CD8-positive, alpha-beta memory T cell (primary cell): ENCODE measurements at regions not wholly inside any gene's neighbourhood (a gene's known extent, or its start where the extent isn't known, plus 50 kb on each side); places are given as distances from the start of the nearest gene placed in this dataset.

Experiments used
- CTCF ChIA-PET: fragments of 350-600 bp; sonication (Branson Sonifier 250); formaldehyde crosslinking; loops from one replicate; lab custom pipeline; 2021; ENCODE audit warnings: antibody characterized with exemption; lab: Charles Lee
- POLR2A ChIA-PET: fragments of 350-600 bp; sonication (Branson Sonifier 250); formaldehyde crosslinking; loops from one replicate; lab custom pipeline; 2021; ENCODE audit warnings: antibody characterized with exemption; lab: Charles Lee
- DNase-seq, 5 donors: peaks; one replicate each; pipeline versions ENCODE4 v3.0.0 to v3.0.0-alpha.2; 2020 to 2022; ENCODE audit warnings: mixed read lengths in 1 of 5
- H3K27ac ChIP-seq: one replicate; pipeline ENCODE4 v1.7.0; 2013; ENCODE audit warnings: low read depth, mild to moderate bottlenecking, low read length, moderate library complexity
- H3K27me3 ChIP-seq: 2 replicates; pipeline ENCODE4 v1.7.0; 2013; ENCODE audit warnings: low read length, mild to moderate bottlenecking; ENCODE audit not compliant: insufficient read depth, poor library complexity, severe bottlenecking
- H3K36me3 ChIP-seq: 2 replicates; pipeline ENCODE4 v1.7.0; 2013; ENCODE audit warnings: mild to moderate bottlenecking, low read length, moderate library complexity; ENCODE audit not compliant: insufficient read depth
- H3K4me1 ChIP-seq: 2 replicates; pipeline ENCODE4 v1.7.0; 2013; ENCODE audit warnings: mild to moderate bottlenecking, low read length, moderate library complexity; ENCODE audit not compliant: insufficient read depth
- H3K4me3 ChIP-seq: 2 replicates; pipeline ENCODE4 v1.7.0; 2013; ENCODE audit warnings: mild to moderate bottlenecking, low read length
- H3K9me3 ChIP-seq: 2 replicates; pipeline ENCODE4 v1.7.0; 2013; ENCODE audit warnings: mild to moderate bottlenecking, low read length
- H3K27ac Mint-ChIP-seq, 8 donors: one replicate each; pipeline ENCODE4 v1.8.0; 2020 to 2021; ENCODE audit warnings: mixed read lengths in 8 of 8, mild to moderate bottlenecking in 6 of 8, inconsistent platforms in 3 of 8, moderate library complexity in 3 of 8
- H3K27me3 Mint-ChIP-seq, 2 donors: one replicate each; pipeline ENCODE4 v1.8.0; 2020 to 2021; ENCODE audit warnings: mixed read lengths in 2 of 2, mild to moderate bottlenecking in 1 of 2, moderate library complexity in 1 of 2
- H3K36me3 Mint-ChIP-seq, 3 donors: one replicate each; pipeline ENCODE4 v1.8.0; 2020 to 2021; ENCODE audit warnings: mixed read lengths in 3 of 3, inconsistent platforms in 1 of 3, mild to moderate bottlenecking in 1 of 3
- H3K4me1 Mint-ChIP-seq, 3 donors: one replicate each; pipeline ENCODE4 v1.8.0; 2020 to 2021; ENCODE audit warnings: mixed read lengths in 3 of 3, inconsistent platforms in 1 of 3, mild to moderate bottlenecking in 1 of 3
- H3K4me3 Mint-ChIP-seq, 7 donors: one replicate each; pipeline ENCODE4 v1.8.0; 2020 to 2021; ENCODE audit warnings: mixed read lengths in 7 of 7, mild to moderate bottlenecking in 6 of 7, moderate library complexity in 4 of 7, inconsistent platforms in 2 of 7
- H3K9me3 Mint-ChIP-seq, 5 donors: one replicate each; pipeline ENCODE4 v1.8.0; 2020 to 2022; ENCODE audit warnings: mixed read lengths in 5 of 5, mild to moderate bottlenecking in 3 of 5, moderate library complexity in 2 of 5, inconsistent platforms in 1 of 5

- Histone ChIP-seq H3K4me3 (no peak overlapping the region), H3K27me3 (no peaks in the 10 kb centered on the region), H3K4me1 (no peaks in the 10 kb centered on the region), H3K9me3 (no peaks in the 10 kb centered on the region), H3K27ac (no peak overlapping the region), H3K36me3 (no peaks in the 10 kb centered on the region)
- Mint-ChIP-seq H3K4me3 (no peak overlapping the region), H3K27ac (no peak overlapping the region), H3K4me1 (no peaks in the 10 kb centered on the region), H3K27me3 (no peaks in the 10 kb centered on the region), H3K9me3 (peaks cover 2 to 16% (median 6%) of the 10 kb centered on the region in 5 donors), H3K36me3 (no peaks in the 10 kb centered on the region)
- ChIA-PET POLR2A (no interaction called here), CTCF (no interaction called here)
- no peak for DNase-seq
Measured at GRCh38 chr9:28318515-28318914, 745.2 kb upstream of the C9orf72 start.

- Mint-ChIP-seq H3K4me3 (no peak overlapping the region), H3K36me3 (no peaks in the 10 kb centered on the region), H3K4me1 (no peaks in the 10 kb centered on the region), H3K9me3 (peaks cover 0 to 16% (median 2%) of the 10 kb centered on the region in 5 donors), H3K27me3 (no peaks in the 10 kb centered on the region), H3K27ac (no peak overlapping the region)
- no peak overlapping the region for H3K27ac ChIP-seq
- DNase-seq, result no peak
- POLR2A ChIA-PET, result no interaction called here
- H3K9me3 ChIP-seq, result no peaks in the 10 kb centered on the region
- no peaks in the 10 kb centered on the region for H3K36me3 ChIP-seq
- H3K4me3 ChIP-seq, result no peak overlapping the region
- H3K27me3 ChIP-seq, result no peaks in the 10 kb centered on the region
- H3K4me1 ChIP-seq, result no peaks in the 10 kb centered on the region
- CTCF ChIA-PET, result no interaction called here
Measured at GRCh38 chr9:28319981-28320380, 746.7 kb upstream of the C9orf72 start.

DNA sequence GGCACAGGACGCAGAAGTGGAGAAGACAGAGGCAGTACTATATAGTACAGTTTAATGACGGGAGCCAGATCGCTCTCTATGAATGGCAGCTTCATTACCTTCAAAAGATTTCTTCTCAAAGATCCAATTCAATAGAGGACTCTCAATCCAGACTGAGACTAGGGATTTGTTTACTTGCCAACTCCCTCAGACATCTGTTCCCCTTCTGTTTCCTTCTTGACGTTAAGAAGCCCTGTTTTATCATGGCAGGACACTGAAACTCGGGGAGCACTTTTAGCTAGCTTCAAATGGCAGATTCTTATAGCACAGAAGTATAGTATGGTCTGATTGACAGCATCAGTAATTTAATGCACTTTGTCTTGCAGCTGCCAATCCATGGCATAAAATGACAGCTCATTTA is 747.3 kb upstream of the C9orf72 start:
- CTCF ChIA-PET, result no interaction called here
- no peak for DNase-seq
- H3K27me3 Mint-ChIP-seq, result no peaks in the 10 kb centered on the region
- no peak overlapping the region for H3K27ac ChIP-seq
- H3K36me3 Mint-ChIP-seq, result no peaks in the 10 kb centered on the region
- H3K27me3 ChIP-seq, result no peaks in the 10 kb centered on the region
- H3K36me3 ChIP-seq, result no peaks in the 10 kb centered on the region
- POLR2A ChIA-PET, result no interaction called here
- no peak overlapping the region for H3K27ac Mint-ChIP-seq
- H3K4me1 ChIP-seq, result no peaks in the 10 kb centered on the region
- no peaks in the 10 kb centered on the region for H3K9me3 ChIP-seq
- H3K9me3 Mint-ChIP-seq, result peaks cover 0 to 16% (median 0%) of the 10 kb centered on the region in 5 donors
- no peak overlapping the region for H3K4me3 ChIP-seq
- no peak overlapping the region for H3K4me3 Mint-ChIP-seq
- no peaks in the 10 kb centered on the region for H3K4me1 Mint-ChIP-seq

GRCh38 chr9:28329323-28329722 is 756.0 kb upstream of the C9orf72 start:
- Histone ChIP-seq H3K36me3 (no peaks in the 10 kb centered on the region), H3K9me3 (no peaks in the 10 kb centered on the region), H3K27me3 (no peaks in the 10 kb centered on the region), H3K4me1 (no peaks in the 10 kb centered on the region), H3K27ac (no peak overlapping the region), H3K4me3 (no peak overlapping the region)
- Mint-ChIP-seq H3K36me3 (no peaks in the 10 kb centered on the region), H3K27me3 (no peaks in the 10 kb centered on the region), H3K9me3 (peaks cover 2 to 22% (median 5%) of the 10 kb centered on the region in 5 donors), H3K27ac (no peak overlapping the region), H3K4me3 (no peak overlapping the region), H3K4me1 (no peaks in the 10 kb centered on the region)
- no peak for DNase-seq
- ChIA-PET CTCF (no interaction called here), POLR2A (no interaction called here)

- H3K36me3 ChIP-seq, result no peaks in the 10 kb centered on the region
- Mint-ChIP-seq H3K27me3 (no peaks in the 10 kb centered on the region), H3K4me3 (no peak overlapping the region), H3K27ac (no peak overlapping the region), H3K4me1 (no peaks in the 10 kb centered on the region), H3K9me3 (peaks cover 1 to 15% (median 5%) of the 10 kb centered on the region in 5 donors), H3K36me3 (no peaks in the 10 kb centered on the region)
- ChIA-PET POLR2A (no interaction called here), CTCF (no interaction called here)
- DNase-seq, result no peak
- H3K4me1 ChIP-seq, result no peaks in the 10 kb centered on the region
- no peaks in the 10 kb centered on the region for H3K27me3 ChIP-seq
- no peaks in the 10 kb centered on the region for H3K9me3 ChIP-seq
- H3K27ac ChIP-seq, result no peak overlapping the region
- no peak overlapping the region for H3K4me3 ChIP-seq
Measured at GRCh38 chr9:28332648-28333047, 759.4 kb upstream of the C9orf72 start.

- no peaks in the 10 kb centered on the region for H3K9me3 ChIP-seq
- peaks cover 0 to 7% (median 3%) of the 10 kb centered on the region in 5 donors for H3K9me3 Mint-ChIP-seq
- H3K4me3 Mint-ChIP-seq, result no peak overlapping the region
- no peaks in the 10 kb centered on the region for H3K27me3 Mint-ChIP-seq
- DNase-seq, result no peak
- POLR2A ChIA-PET, result no interaction called here
- H3K36me3 ChIP-seq, result no peaks in the 10 kb centered on the region
- no peaks in the 10 kb centered on the region for H3K27me3 ChIP-seq
- H3K27ac Mint-ChIP-seq, result no peak overlapping the region
- CTCF ChIA-PET, result no interaction called here
- H3K27ac ChIP-seq, result no peak overlapping the region
- H3K4me1 ChIP-seq, result no peaks in the 10 kb centered on the region
- no peak overlapping the region for H3K4me3 ChIP-seq
- H3K4me1 Mint-ChIP-seq, result no peaks in the 10 kb centered on the region
- H3K36me3 Mint-ChIP-seq, result no peaks in the 10 kb centered on the region
Measured at GRCh38 chr9:28341913-28342312, 768.6 kb upstream of the C9orf72 start.

GRCh38 chr9:28342815-28343338 is 769.6 kb upstream of the C9orf72 start:
- H3K4me1 Mint-ChIP-seq, result no peaks in the 10 kb centered on the region
- POLR2A ChIA-PET, result no interaction called here
- H3K36me3 Mint-ChIP-seq, result peaks cover 0 to 2% (median 0%) of the 10 kb centered on the region in 3 donors

DNA sequence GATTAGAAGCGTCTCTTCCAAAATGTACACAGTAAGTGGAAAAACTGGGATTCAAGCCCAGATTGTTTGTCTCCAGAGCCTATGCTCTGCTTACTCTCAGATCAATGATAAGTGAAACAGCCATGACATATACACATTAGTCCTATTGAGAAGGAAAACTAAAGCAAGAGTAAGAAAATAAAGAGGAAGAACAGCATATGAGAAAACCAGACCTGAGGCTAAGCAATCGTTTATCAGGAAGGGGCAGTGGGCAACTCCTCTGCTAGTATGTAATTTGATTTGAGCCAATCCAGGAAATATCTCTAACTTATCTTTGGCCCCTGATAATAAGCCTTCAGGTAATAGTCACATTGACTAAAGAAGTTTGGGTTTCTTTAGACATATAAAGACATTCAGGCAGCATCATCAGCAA is 789.9 kb upstream of the C9orf72 start:
- Histone ChIP-seq H3K36me3 (no peaks in the 10 kb centered on the region), H3K4me3 (no peak overlapping the region), H3K27ac (no peak overlapping the region), H3K4me1 (no peaks in the 10 kb centered on the region), H3K9me3 (no peaks in the 10 kb centered on the region), H3K27me3 (no peaks in the 10 kb centered on the region)
- Mint-ChIP-seq H3K4me1 (no peaks in the 10 kb centered on the region), H3K27me3 (no peaks in the 10 kb centered on the region), H3K36me3 (no peaks in the 10 kb centered on the region), H3K4me3 (no peak overlapping the region), H3K27ac (no peak overlapping the region), H3K9me3 (peaks cover 0 to 10% (median 4%) of the 10 kb centered on the region in 5 donors)
- no peak for DNase-seq
- POLR2A ChIA-PET, result no interaction called here
- CTCF ChIA-PET, result interaction anchor here (1.4 kb wide), 1 partner anchor 9 kb away, joined by 3 read pairs; no protein-coding TSS in a partner anchor

More at GRCh38 chr9:28342815-28343338, 769.6 kb upstream of the C9orf72 start:
- Mint-ChIP-seq H3K27ac (no peak overlapping the region), H3K4me3 (no peak overlapping the region), H3K9me3 (peaks cover 2 to 12% (median 4%) of the 10 kb centered on the region in 5 donors), H3K27me3 (no peaks in the 10 kb centered on the region)
- Histone ChIP-seq H3K9me3 (no peaks in the 10 kb centered on the region), H3K4me3 (no peak overlapping the region), H3K27ac (no peak overlapping the region), H3K36me3 (no peaks in the 10 kb centered on the region), H3K4me1 (no peaks in the 10 kb centered on the region), H3K27me3 (no peaks in the 10 kb centered on the region)
- DNase-seq, result no peak
- CTCF ChIA-PET, result no interaction called here
